Ishikawa (cell line): ENCODE measurements at regions not wholly inside any gene's neighbourhood (a gene's known extent, or its start where the extent isn't known, plus 50 kb on each side); places are given as distances from the start of the nearest gene placed in this dataset.

Experiments used
- EP300 ChIP-seq: IDR thresholded peaks from 2 replicates; pipeline ENCODE4 v1.6.1; 2012; ENCODE audit warnings: borderline replicate concordance
- FOXM1 ChIP-seq: IDR thresholded peaks from 2 replicates; pipeline ENCODE4 v1.6.1; 2012; ENCODE audit warnings: low read depth, borderline replicate concordance
- ZBTB7A ChIP-seq: IDR thresholded peaks from 2 replicates; pipeline ENCODE4 v1.6.1; 2012; ENCODE audit warnings: low read depth
- TF ChIP-seq, protein P1 (sequence below): IDR thresholded peaks from 2 replicates; pipeline ENCODE4 v1.6.1; 2012

DNA sequence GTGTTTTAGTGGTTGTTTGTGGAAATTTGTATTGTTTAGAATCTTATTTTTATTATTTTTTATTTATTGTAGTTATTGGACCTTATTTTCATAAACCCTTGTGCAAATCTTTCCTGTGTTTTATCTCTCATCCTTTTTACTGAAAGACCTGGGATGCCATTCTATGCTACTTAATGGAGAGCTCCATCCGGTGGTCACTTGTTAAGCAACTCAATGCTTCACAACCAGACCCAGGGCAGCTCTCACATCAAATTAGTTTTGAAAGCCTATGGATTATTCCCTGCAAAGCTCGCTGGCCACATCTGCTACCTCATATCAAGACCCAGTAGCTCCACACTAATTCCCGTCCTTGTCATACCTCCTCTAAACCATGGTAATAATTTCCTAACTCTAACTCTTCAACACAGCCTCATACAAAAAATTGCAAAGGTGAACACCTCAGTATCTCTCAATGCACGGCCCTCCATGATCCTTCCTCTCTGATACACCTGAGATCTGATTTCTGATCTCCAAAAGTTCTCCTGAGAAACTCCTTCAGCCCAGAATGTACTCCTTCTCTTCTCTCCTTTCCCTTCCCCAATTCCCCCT lies 296.6 kb upstream of the MANEA start:
- TF ChIP-seq ZBTB7A (no peak), EP300 (no peak), FOXM1 (no peak)
- TF ChIP-seq, protein P1, sequence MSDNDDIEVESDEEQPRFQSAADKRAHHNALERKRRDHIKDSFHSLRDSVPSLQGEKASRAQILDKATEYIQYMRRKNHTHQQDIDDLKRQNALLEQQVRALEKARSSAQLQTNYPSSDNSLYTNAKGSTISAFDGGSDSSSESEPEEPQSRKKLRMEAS, result no peak
